IPS-11a (cell line): ENCODE measurements at regions not wholly inside any gene's neighbourhood (a gene's known extent, or its start where the extent isn't known, plus 50 kb on each side); places are given as distances from the start of the nearest gene placed in this dataset.
"Not testable (repeated sequence)": the region's sequence is repeated elsewhere in the genome, so short reads cannot be mapped to it uniquely, and the experiment has no call there.

Source experiments
- H3K4me3 ChIP-seq: one replicate; pipeline ENCODE4 v1.5.1; 2013; ENCODE audit warnings: low read depth, low read length, control low read depth

DNA sequence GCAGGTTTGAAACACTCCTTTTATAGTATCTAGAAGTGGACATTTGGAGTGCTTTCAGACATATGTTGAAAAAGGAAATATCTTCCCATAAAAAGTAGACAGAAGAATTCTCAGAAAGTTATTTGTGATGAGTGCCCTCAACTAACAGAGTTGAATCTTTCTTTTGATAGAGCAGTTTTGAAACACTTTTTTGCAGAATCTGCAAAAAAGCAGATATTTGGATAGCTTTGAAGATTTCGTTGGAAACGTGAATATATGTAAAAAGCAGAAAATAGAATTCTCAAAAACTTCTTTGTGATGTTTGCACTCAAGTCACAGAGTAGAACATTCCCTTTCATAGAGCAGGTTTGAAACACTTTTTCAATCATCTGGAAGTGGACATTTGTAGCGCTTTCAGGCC, 676.4 kb upstream of the ZNF337 start:
- H3K4me3 ChIP-seq, result not testable (repeated sequence)

DNA sequence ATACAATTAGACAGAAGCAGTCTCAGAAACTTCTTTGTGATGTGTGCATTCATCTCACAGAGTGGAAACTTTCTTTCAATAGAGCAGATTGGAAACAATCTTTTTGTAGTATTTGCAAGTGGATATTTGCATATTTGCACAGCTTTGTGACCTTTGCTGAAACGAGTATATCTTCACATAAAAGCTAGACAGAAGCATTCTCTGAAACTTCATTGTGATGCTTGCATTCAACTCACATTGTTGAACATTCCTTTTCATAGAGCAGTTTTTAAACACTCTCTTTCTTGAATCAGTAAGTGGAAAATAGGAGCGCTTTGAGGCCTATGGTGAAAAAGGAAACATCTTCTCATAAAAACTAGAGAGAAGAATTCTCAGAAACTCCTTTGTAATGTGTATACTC, 657.9 kb upstream of the ZNF337 start:
- H3K4me3 ChIP-seq, result no peak overlapping the region

DNA sequence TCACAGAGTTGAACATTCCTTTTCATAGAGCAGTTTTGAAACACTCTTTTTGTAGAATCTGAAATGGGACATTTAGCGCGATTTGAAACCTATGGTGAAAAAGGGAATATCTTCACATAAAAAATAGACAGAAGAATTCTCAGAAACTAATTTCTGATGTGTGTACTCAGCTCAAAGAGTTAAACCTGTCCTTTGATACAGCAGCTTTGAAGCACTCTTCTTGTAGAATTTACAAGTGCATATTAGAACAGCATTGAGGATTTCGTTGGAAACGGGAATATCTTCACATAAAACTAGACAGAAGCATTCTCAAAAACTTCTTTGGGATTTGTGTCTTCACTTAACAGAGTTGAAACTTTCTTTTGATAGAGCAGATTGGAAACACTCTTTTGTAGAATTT, 650.7 kb upstream of the ZNF337 start:
- no peak overlapping the region for H3K4me3 ChIP-seq

DNA sequence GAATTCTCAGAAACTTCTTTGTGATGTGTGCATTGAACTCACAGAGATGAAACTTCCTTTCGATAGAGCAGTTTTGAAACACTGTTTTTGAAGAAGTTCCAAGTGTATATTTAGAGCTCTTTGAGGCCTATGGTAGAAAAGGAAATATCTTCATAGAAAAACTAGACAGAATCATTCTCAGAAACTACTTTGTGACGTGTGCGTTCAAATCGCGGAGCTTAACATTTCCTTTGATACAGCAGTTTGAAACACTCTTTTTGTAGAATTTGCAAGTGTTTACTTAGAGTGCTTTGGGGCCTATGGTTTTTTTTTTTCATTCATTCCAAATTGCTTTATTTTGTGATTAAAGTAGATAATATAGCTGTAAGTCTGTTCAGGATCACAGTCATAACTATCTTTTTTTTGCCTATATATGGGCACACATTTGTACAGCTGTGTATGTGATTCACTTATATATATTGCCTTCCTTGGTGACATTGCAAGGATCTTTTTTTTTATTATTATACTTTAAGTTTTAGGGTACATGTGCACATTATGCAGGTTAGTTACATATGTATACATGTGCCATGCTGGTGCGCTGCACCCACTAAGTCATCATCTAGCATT, 643.9 kb upstream of the ZNF337 start:
- H3K4me3 ChIP-seq, result not testable (repeated sequence)

DNA sequence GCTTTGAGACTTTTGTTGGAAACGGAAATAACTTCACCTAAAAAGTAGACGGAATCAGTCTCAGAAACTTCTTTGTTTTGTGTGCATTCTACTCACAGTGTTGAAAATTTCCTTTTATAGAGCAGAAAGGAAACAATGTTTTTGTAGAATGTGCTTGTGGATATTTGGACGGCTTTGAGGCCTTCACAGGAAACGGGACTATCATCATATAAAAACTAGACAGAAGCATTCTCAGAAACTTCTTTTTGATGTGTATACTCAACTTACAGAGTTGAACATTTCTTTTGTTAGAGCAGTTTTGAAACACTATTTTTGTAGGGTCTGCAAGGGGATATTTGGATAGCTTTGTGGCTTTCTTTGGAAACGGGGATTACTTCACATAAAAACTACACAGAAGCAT, 627.5 kb upstream of the ZNF337 start:
- no peak overlapping the region for H3K4me3 ChIP-seq

DNA sequence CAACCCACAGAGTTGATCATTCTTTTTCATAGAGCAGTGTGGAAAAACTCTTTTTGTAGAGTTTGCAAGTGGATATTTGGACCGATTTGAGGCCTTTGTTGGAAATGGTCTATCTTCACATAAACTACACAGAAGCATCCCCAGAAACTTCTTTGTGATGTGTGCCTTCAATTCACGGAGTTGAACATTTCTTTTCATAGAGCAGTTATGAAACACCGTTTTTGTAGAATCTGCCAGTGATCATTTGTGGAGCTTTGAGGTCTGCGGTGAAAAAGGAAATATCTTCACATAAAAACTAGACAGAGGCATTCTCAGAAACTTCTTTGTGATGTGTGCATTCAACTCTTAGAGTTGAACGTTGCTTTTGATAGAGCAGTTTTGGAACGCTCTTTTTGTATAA, 618.4 kb upstream of the ZNF337 start:
- no peak overlapping the region for H3K4me3 ChIP-seq

DNA sequence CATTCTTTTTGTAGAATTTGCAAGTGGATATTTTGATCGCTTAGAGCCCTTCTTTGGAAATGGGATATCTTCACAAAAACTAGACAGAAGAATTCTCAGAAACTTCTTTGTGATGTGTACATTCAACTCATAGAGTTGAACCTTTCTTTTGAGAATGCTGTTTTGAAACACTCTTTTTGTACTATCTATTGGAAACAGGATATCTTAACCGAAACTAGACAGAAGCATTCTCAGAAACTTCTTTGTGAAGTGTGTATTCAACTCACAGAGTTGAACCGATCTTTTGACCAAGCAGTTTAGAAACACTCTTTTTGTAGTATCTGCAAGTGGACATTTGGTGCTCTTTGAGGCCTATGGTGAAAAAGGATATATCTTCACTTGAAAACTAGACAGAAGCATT, 613.1 kb upstream of the ZNF337 start:
- not testable (repeated sequence) for H3K4me3 ChIP-seq

DNA sequence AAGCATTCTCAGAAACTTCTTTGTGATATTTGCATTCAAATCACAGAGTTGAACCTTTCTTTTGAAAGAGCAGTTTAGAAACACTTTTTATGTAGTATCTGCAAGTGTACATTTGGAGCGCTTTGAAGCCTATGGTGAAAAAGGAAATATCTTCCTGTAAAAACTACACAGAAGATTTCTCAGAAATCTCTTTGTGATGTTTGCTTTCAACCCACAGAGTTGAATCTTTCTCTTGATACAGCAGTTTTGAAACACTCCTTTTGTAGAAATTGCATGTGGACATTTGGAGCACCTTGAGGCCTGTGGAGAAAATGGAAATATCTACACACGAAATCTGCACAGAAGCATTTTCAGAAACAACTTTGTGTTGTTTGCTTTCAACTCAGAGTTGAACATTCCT, 612.3 kb upstream of the ZNF337 start:
- H3K4me3 ChIP-seq, result no peak overlapping the region

DNA sequence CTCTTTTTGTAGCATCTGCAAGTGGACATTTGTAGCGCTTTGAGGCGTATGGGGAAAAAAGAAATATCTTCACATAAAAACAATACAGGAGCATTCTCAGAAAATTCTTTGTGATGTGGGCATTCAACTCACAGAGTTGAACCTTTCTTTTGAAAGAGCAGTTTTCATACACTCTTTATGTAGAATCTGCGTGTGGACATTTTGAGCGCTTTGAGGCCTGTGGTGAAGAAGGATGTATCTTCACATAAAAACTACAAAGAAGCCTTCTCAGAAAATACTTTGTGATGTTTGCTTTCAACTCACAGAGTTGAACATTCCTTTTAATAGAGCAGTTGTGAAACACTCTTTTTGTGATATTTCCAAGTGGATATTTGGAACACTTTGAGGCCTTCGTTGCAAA, 598.4 kb upstream of the ZNF337 start:
- H3K4me3 ChIP-seq, result no peak overlapping the region

DNA sequence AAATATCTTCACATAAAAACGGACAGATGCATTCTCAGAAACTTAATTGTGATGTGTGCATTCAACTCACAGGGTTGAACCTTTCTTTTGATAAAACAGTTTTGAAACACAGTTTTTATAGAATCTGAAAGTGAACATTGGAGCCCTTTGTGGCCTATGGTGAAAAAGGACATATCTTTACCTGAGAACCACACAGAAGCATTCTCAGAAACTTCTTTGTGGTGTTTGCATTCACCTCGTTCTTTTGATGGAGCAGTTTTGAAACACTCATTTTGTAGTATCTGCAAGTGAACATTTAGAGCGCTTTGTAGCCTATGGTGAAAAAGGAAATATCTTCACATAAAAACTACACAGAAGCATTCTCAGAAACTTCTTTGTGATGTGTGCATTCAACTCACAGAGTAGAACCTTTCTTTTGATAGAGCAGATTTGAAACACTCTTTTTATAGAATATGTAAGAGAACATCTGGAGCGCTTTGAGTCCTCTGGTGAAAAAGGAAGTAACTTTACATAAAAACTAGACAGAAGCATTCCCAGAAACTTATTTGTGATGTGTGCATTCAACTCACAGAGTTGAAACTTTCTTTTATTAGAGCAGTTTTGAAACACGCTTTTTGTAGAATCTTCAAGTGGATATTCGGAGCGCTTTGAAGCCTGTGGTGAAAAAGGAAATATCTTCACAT, 591.9 kb upstream of the ZNF337 start:
- H3K4me3 ChIP-seq, result not testable (repeated sequence)

DNA sequence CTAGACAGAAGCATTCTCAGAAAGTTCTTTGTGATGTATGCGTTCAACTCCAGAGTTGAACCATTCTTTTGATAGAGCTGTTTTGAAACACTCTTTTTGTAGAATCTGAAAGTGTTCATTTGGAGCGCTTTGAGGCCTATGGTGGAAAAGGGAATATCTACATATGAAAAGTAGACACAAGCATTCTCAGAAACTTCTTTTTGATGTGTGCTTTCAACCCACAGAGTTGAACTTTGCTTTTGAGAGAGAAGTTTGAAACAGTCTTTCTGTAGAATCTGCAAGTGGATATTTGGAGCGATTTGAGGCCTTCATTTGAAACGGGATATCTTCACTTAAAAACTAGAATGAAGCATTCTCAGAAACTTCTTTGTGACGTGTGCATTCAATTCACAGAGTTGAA, 582.6 kb upstream of the ZNF337 start:
- no peak overlapping the region for H3K4me3 ChIP-seq

DNA sequence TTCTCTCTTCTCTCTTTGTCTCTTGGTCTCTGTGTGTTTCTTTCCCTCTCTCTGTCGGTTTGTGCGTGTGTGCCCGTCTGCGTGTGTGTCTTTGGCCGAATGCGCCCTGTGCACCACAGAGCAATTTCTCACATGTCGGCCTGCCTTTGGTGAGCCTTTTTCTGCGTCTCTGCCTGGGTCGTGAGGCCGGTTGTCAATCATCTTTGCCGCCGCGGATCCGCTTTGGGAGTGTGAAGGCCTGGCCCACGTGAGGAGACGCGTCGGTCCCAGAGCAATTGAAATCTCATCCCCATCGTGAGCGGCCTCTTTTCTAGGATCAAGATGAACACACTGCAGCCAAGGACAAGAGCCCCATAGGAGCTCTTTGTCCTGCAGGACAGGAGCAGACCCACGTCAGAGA, 580.7 kb upstream of the ZNF337 start:
- no peak overlapping the region for H3K4me3 ChIP-seq

DNA sequence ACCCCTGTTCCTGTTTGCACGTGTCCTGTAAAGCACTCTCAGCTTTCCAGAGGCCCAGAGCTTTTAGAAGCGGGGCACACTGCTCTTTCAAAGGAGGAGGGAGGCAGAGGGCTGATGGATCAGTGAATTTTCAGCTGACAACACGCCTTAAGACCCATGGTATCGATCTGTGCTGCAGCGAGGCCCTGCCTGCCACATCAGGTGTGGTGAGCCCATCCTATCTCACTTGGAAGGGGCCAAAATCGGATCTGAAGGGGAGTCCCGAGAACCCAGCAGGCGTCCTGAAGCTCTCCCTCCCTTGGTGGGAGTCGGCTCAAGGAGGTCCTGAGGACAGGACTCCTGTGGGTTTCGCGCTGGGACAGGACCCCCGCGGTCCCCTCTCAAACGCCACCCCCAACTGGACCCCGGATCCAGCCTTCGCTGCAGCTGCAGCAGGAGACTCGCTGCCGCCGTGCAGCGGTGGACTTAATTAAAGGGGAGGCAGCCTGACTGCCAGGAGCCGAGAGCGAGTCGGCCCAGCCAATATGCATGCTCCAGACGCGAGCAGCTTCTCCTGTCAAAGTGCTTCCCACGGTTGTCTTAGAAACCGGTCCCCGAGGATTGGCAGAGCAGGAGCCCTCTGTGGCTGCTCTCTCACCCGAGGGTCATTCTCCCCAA, 580.0 kb upstream of the ZNF337 start:
- no peak overlapping the region for H3K4me3 ChIP-seq

DNA sequence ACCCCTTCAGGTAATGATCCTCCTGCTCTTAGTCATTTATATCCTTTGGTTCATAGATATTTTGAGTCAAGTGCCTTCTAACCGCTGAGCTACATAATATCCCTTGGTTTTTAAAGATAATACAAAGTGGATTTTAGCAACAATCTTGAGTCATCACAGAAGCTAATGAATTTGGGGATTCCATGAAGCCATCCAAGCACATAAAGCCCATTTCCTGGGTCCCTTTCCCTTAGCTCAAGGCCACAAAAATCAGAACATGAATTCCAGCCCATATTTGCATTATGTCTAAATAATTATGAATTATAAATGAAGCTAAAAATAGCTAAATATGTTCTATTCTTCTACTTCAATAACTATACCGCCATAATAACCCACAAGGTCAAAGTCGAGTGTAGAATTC, 572.1 kb upstream of the ZNF337 start:
- not testable (repeated sequence) for H3K4me3 ChIP-seq

DNA sequence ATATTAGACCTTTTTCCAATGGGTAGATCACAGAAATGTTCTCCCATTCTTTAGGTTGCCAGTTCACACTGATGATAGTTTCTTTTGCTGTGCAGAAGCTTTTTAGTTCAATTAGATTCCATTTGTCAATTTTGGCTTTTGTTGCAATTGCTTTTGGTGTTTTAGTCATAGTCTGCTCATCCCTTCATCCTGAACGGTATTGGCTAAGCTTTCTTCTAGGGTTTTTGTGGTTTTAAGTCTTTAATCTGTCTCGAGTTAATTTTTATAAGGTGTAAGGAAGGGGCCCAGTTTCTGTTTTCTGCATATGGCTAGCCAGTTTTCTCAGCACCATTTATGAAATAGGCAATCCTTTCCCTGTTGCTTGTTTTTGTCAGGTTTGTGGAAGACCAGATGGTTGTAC, 564.3 kb upstream of the ZNF337 start:
- H3K4me3 ChIP-seq, result not testable (repeated sequence)

DNA sequence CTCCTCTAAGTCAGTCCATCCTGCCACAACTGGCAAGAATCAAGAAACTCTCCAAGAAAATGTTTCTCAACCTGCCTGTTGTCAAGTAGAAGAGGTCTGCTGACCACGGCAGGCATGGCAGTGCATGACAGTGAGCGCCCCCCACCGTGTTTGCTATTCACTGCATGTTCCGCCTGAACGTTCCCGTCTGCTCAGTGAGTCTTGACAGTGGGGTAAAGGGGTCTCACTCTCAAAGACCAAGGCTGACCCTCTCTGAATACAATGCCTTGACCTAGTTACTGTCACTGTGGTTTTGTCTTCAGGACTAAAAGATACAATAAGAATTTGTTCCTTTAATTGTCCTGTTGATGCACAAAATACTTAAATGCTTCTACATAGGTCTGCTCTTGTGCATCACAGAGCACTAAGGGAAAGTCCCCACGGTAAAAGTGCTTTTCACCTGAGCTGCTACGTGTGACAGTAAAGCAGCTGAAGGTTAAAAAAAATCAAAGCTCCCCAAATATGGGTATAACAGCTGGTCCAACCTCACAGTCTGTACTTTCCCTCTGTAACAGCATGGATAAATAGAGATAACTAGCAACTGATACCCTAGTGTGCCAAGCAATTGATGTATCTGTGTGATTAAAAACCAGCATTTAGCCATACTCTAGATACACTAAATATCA, 555.8 kb upstream of the ZNF337 start:
- not testable (repeated sequence) for H3K4me3 ChIP-seq

DNA sequence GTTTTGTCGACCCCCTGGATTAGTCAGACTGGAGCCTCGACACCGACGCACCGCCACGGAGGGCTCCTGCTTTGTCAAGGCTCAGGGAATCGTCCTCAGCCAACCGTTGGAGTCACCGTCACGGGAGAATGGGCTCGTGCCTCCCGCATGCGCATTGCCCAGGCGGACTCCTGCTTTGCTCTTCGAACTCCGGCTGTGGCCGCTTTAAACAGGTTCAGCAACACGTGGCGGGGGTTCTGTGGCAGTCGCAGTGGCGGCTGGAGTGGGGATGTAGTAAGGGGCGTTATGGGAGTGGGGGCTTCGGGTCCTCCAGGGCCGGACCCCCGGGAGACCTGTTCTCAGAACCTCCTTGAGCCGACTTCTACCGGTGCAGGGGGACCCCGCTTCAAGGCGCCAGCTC, 554.7 kb upstream of the ZNF337 start:
- H3K4me3 ChIP-seq, result not testable (repeated sequence)

DNA sequence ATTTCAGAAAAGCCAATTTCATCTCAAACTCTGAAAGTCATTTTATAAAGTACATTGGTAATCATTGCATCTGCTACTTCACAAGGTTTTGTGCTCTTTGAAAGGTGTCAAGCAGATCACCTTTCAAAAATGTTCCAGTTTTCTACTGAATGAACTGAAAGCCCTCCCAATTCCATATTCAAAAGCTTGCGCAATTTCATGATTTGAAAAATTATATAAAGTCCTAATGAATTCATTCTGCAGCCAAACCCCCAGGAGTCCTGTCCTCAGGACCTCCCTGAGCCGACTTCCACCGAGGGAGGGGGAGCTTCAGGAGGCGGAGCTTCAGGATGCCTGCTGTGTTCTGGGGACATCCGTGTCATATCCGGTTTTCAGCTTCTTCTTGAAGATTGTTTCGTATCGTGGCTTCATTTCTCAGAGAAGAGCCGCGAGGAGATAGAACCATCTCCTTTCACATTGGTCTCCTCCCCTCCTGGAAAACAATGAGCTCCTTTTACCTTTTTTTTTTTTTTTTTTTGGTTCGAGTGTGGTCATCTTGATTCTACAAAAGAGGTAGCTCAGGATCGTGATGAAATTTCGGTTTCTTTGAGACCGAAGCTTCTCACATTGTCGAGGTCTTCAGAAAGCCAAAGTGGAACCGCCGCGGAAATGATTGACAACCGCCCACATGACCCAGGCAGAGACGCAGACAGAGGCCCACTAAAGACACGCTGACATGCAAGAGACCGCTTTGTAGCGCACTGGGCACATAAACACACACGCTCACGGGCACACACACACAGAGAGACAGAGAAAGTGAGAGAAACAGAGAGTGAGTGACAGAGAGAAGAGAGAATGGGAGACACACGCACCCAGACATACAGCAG, 553.8 kb upstream of the ZNF337 start:
- H3K4me3 ChIP-seq, result not testable (repeated sequence)

DNA sequence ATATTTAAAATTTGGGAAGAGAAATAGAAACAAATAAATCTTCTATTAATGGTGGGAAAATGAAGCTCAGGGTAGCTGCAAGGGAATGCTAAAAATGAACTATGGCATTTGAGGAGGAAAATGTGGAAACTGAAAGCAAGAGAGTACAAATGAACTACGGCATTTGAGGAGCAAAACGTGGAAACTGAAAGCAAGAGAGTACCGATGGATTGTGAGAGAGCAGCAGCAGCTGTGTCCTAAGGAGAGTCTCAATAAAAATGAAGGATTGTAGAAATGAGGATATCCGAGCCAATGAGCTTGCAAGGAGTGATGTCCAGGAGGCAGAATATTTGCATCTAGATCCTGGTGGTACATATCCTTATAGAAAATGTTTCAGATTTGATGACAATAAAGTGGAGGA, 547.1 kb upstream of the ZNF337 start:
- no peak overlapping the region for H3K4me3 ChIP-seq

DNA sequence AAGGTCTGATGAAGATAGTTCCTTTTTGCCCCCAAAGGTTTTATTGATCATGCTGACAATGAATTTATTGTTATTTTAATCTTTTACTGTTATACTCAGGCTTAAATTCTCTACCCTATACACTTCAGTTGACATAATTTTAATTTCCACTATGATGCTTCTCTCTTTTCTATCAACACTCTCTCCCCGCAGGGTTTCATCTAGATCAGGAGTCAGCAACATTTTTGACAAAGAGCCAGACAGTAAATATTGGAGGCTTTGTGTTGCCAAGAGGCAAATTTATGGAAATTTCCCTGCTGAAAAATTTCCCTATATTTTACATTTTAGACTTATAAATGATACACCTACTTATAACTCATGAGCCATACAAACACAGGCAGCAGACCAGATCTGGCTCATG, 524.0 kb upstream of the ZNF337 start:
- H3K4me3 ChIP-seq, result not testable (repeated sequence)

DNA sequence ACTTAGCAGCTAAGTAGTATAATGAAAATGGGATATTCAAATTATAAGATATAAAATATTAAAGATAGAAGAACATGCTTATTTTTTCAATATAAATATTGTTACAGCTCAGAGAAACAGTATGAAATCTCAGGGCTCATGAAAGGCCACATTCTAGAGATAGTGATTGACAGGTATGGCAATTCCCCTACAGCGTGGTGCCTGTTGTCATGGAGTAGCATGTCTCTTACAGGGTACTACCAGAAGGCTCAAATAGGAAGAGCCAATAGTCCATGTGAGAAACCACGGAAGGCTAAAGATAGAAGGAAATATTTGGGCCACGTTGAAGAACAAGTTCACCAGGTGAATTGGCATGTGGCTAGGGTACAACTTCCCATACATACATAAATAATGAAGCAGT, 522.9 kb upstream of the ZNF337 start:
- H3K4me3 ChIP-seq, result not testable (repeated sequence)
